H9 (cell line): ENCODE measurements at regions not wholly inside any gene's neighbourhood (a gene's known extent, or its start where the extent isn't known, plus 50 kb on each side); places are given as distances from the start of the nearest gene placed in this dataset.

Experiments used
- DNase-seq: peaks from one replicate; pipeline ENCODE4 v3.0.0-alpha.2; 2017
- H2AFZ ChIP-seq: one replicate; pipeline ENCODE4 v1.6.1; 2013; ENCODE audit warnings: mild to moderate bottlenecking, low read length, control low read depth, moderate library complexity
- H2AK5ac ChIP-seq: 2 replicates; pipeline ENCODE4 v1.6.1; 2013; ENCODE audit warnings: low read length, control low read depth, mixed read lengths; ENCODE audit not compliant: insufficient read length
- H2BK120ac ChIP-seq: one replicate; pipeline ENCODE4 v1.6.1; 2013; ENCODE audit warnings: low read depth, mild to moderate bottlenecking, low read length, control low read depth, inconsistent platforms; ENCODE audit not compliant: poor library complexity, severe bottlenecking
- H2BK12ac ChIP-seq: 2 replicates; pipeline ENCODE4 v1.6.1; 2013; ENCODE audit warnings: low read length, control low read depth, mixed read lengths, low read depth; ENCODE audit not compliant: insufficient read length
- H2BK15ac ChIP-seq: 2 replicates; pipeline ENCODE4 v1.6.1; 2013; ENCODE audit warnings: low read depth, low read length, control low read depth
- H2BK20ac ChIP-seq: one replicate; pipeline ENCODE4 v1.6.1; 2013; ENCODE audit warnings: low read depth, mild to moderate bottlenecking, low read length, control low read depth, inconsistent platforms; ENCODE audit not compliant: poor library complexity, severe bottlenecking
- H2BK5ac ChIP-seq: 2 replicates; pipeline ENCODE4 v1.6.1; 2013; ENCODE audit warnings: low read length, control low read depth, mixed read lengths; ENCODE audit not compliant: insufficient read length
- H3K14ac ChIP-seq: 2 replicates; pipeline ENCODE4 v1.6.1; 2013; ENCODE audit warnings: low read length, control low read depth; ENCODE audit not compliant: insufficient read depth
- H3K18ac ChIP-seq: 2 replicates; pipeline ENCODE4 v1.6.1; 2013; ENCODE audit warnings: low read depth, mild to moderate bottlenecking, mixed read lengths, low read length, control low read depth; ENCODE audit not compliant: insufficient read length
- H3K23ac ChIP-seq: 2 replicates; pipeline ENCODE4 v1.6.1; 2013; ENCODE audit warnings: low read length, control low read depth, mixed read lengths, low read depth; ENCODE audit not compliant: insufficient read length
- H3K23me2 ChIP-seq: 2 replicates; pipeline ENCODE4 v1.6.1; 2013; ENCODE audit warnings: low read depth, mild to moderate bottlenecking, mixed read lengths, low read length, control low read depth; ENCODE audit not compliant: insufficient read length, poor library complexity, severe bottlenecking
- H3K27ac ChIP-seq: 2 replicates; pipeline ENCODE4 v1.5.1; 2013; ENCODE audit warnings: low read length, control low read depth, mixed read lengths, low read depth; ENCODE audit not compliant: insufficient read length
- H3K27me3 ChIP-seq: 2 replicates; pipeline ENCODE4 v1.6.1; 2013; ENCODE audit warnings: low read length, control low read depth, inconsistent platforms; ENCODE audit not compliant: insufficient read depth
- H3K4ac ChIP-seq: 2 replicates; pipeline ENCODE4 v1.6.1; 2013; ENCODE audit warnings: low read depth, mild to moderate bottlenecking, control low read depth, inconsistent platforms, low read length, moderate library complexity
- H3K4me1 ChIP-seq: 2 replicates; pipeline ENCODE4 v1.6.1; 2013; ENCODE audit warnings: low read length, control low read depth, inconsistent platforms; ENCODE audit not compliant: insufficient read depth
- H3K4me2 ChIP-seq: 2 replicates; pipeline ENCODE4 v1.6.1; 2013; ENCODE audit warnings: low read length, control low read depth, mixed read lengths; ENCODE audit not compliant: insufficient read length, insufficient read depth
- H3K56ac ChIP-seq: 2 replicates; pipeline ENCODE4 v1.6.1; 2013; ENCODE audit warnings: low read depth, mild to moderate bottlenecking, mixed read lengths, low read length, control low read depth; ENCODE audit not compliant: insufficient read length
- H3K79me1 ChIP-seq: 2 replicates; pipeline ENCODE4 v1.6.1; 2013; ENCODE audit warnings: low read depth, mild to moderate bottlenecking, moderate library complexity, low read length, control low read depth, inconsistent platforms; ENCODE audit not compliant: insufficient read depth, poor library complexity, severe bottlenecking
- H3K79me2 ChIP-seq: 2 replicates; pipeline ENCODE4 v1.6.1; 2013; ENCODE audit warnings: low read length, control low read depth, inconsistent platforms; ENCODE audit not compliant: insufficient read depth
- H3K9ac ChIP-seq: 2 replicates; pipeline ENCODE4 v1.6.1; 2013; ENCODE audit warnings: low read length, control low read depth, mixed read lengths; ENCODE audit not compliant: insufficient read length; ENCODE audit errors: extremely low read depth
- H3K9me3 ChIP-seq: one replicate; pipeline ENCODE4 v1.6.1; 2013; ENCODE audit warnings: low read depth, low read length, inconsistent platforms; ENCODE audit not compliant: control insufficient read depth
- H3T11ph ChIP-seq: one replicate; pipeline ENCODE4 v1.6.1; 2013; ENCODE audit warnings: mild to moderate bottlenecking, low read length, control low read depth, inconsistent platforms
- H4K20me1 ChIP-seq: one replicate; pipeline ENCODE4 v1.6.1; 2013; ENCODE audit not compliant: control insufficient read depth, insufficient read length, insufficient read depth
- H4K5ac ChIP-seq: 2 replicates; pipeline ENCODE4 v1.6.1; 2013; ENCODE audit warnings: low read depth, mild to moderate bottlenecking, mixed read lengths, low read length, control low read depth; ENCODE audit not compliant: insufficient read length
- H4K8ac ChIP-seq: replicated peaks from 2 replicates; pipeline ENCODE4 v1.6.1; 2013; ENCODE audit warnings: low read length, control low read depth, mixed read lengths, low read depth; ENCODE audit not compliant: insufficient read length
- H4K91ac ChIP-seq: 2 replicates; pipeline ENCODE4 v1.6.1; 2013; ENCODE audit warnings: low read depth, mild to moderate bottlenecking, moderate library complexity, mixed read lengths, low read length, control low read depth; ENCODE audit not compliant: insufficient read length
- H3K27ac Mint-ChIP-seq, 3 experiments: 2 replicates in 2 of 3; 3 replicates in 1 of 3; pipeline ENCODE4 v1.8.0; 2020 to 2021; ENCODE audit warnings: mixed read lengths in 3 of 3, mild to moderate bottlenecking in 1 of 3, moderate library complexity in 1 of 3
- H3K27me3 Mint-ChIP-seq: 2 replicates; pipeline ENCODE4 v1.8.0; 2021; ENCODE audit warnings: low read depth, mild to moderate bottlenecking, moderate library complexity, mixed read lengths
- H3K36me3 Mint-ChIP-seq, 3 experiments: 2 replicates in 2 of 3; 3 replicates in 1 of 3; pipeline ENCODE4 v1.8.0; 2020 to 2021; ENCODE audit warnings: low read depth in 3 of 3, mixed read lengths in 3 of 3; ENCODE audit not compliant: insufficient read depth in 1 of 3
- H3K4me1 Mint-ChIP-seq, 2 experiments: 2 replicates each; pipeline ENCODE4 v1.8.0; 2020; ENCODE audit warnings: mixed read lengths in 2 of 2
- H3K4me3 Mint-ChIP-seq, 2 experiments: 2 replicates in 1 of 2; 3 replicates in 1 of 2; pipeline ENCODE4 v1.8.0; 2020 to 2021; ENCODE audit warnings: mild to moderate bottlenecking in 2 of 2, mixed read lengths in 2 of 2, moderate library complexity in 1 of 2
- H3K9me3 Mint-ChIP-seq, 2 experiments: 2 replicates in 1 of 2; 3 replicates in 1 of 2; pipeline ENCODE4 v1.8.0; 2020; ENCODE audit warnings: mild to moderate bottlenecking in 2 of 2, mixed read lengths in 2 of 2, moderate library complexity in 1 of 2
- CTCF ChIP-seq: fragments of 200-600 bp; sonication (generic); conservative IDR thresholded peaks from 3 replicates; pipeline ENCODE4 v1.8.0; 2021; ENCODE audit warnings: antibody characterized with exemption, mild to moderate bottlenecking
- WGBS: extraction: QIAGEN DNeasy Blood & Tissue Kit; methylation state at CpG from one replicate; pipeline ENCODE4 v1.1.7; 2013; ENCODE audit warnings: missing lambda C conversion rate, low lambda C conversion rate, mixed read lengths; ENCODE audit not compliant: insufficient read length; ENCODE audit errors: extremely low coverage; 5-methylcytosine and 5-hydroxymethylcytosine counted together

GRCh38 chr3:124043023-124043422 lies 51.1 kb upstream of the ROPN1 start:
- Histone ChIP-seq H2AK5ac (no peak overlapping the region), H3K79me2 (no peaks in the 10 kb centered on the region), H2BK5ac (no peak overlapping the region), H2BK120ac (no peak overlapping the region), H3K18ac (no peak overlapping the region), H3K9ac (no peak overlapping the region), H3K4me2 (no peak overlapping the region), H4K8ac (no peak overlapping the region), H3K9me3 (no peaks in the 10 kb centered on the region), H3K23ac (no peak overlapping the region), H3K14ac (no peak overlapping the region), H2AFZ (no peak overlapping the region), H3K56ac (no peak overlapping the region), H4K91ac (no peak overlapping the region), H3K27me3 (no peaks in the 10 kb centered on the region), H4K20me1 (no peaks in the 10 kb centered on the region), H3K4me1 (no peaks in the 10 kb centered on the region), H3K27ac (no peak overlapping the region), H3T11ph (no peak overlapping the region), H3K4ac (no peak overlapping the region), H2BK15ac (no peak overlapping the region), H3K23me2 (no peaks in the 10 kb centered on the region), H4K5ac (no peak overlapping the region), H2BK12ac (no peak overlapping the region), H3K79me1 (no peaks in the 10 kb centered on the region), H2BK20ac (no peak overlapping the region)
- H3K27ac Mint-ChIP-seq: no peak overlapping the region
- no peaks in the 10 kb centered on the region for H3K36me3 Mint-ChIP-seq
- TF ChIP-seq CTCF: no peak
- WGBS: no CpG with 5 or more reads among the region's 1 CpG
- H3K4me1 Mint-ChIP-seq: no peaks in the 10 kb centered on the region
- no peak for DNase-seq
- no peaks in the 10 kb centered on the region for H3K9me3 Mint-ChIP-seq
- H3K27me3 Mint-ChIP-seq: peaks cover 5% of the 10 kb centered on the region
- H3K4me3 Mint-ChIP-seq: no peak overlapping the region
